HG03565 (cell line): ENCODE measurements at regions not wholly inside any gene's neighbourhood (a gene's known extent, or its start where the extent isn't known, plus 50 kb on each side); places are given as distances from the start of the nearest gene placed in this dataset.

Experiments used
- ATAC-seq: cut with Tn5 transposase; IDR thresholded peaks from one replicate; pipeline ENCODE4 v1.9.1; 2021; ENCODE audit warnings: mild to moderate bottlenecking, moderate library complexity; ENCODE audit not compliant: unreplicated experiment

DNA sequence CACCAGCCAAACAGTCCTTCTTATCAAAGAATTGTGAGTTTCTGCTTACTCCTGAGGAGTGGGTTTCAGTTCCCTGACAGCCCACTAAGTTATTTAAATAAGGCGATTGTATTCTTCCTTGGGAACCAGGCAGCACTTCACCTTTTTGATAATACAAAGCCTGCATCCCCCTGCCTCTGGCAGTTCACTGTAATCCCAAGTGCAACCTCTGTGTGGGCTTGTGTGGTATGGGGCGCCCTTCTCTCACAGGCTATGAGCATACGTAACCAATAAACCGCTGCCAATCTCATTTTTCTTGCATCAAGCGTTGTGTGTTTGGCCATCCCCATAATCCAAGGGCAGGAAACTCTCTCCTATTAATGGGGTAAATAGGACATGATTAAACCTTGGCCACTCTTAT lies 1025.6 kb downstream of the NSUN3 start:
- no peak for ATAC-seq

DNA sequence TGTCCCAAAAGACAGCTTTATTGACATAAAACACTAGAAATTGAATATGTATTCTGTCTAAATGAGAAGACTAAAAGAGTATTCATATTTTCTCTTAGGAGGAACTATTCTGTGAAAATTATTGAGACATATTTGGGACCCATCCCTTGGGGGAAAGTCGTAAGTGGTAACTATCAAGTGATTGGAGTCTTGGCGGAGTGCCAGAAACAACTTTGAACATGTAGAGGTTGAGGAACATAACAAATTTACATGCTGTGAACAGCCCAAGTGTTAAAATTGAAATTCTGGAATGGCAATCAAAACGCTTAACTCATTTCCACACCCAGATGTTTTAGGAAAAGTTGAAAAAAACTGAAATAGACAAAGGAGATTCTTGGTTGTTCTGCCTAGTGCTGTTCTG lies 1034.6 kb downstream of the NSUN3 start:
- ATAC-seq: no peak

DNA sequence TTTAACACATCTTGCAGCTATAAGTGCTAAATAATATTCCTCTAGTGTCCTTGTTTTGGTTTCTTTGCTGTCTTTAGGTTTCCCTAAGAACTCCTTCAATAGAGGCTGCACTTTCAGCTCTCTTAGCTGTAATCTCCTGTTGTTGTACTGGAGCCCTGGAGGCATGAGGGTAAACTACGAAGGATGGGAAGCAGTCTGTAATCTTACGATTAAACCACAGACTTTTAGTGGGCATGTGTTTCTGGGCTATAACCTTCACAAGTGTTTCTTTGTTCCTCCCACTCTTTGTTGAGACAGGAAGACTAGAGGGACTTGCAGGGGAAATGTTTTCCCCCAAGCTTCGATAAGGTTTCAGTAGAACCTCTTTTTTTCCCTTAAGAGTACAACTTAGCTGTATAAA lies 1058.1 kb downstream of the NSUN3 start:
- no peak for ATAC-seq

DNA sequence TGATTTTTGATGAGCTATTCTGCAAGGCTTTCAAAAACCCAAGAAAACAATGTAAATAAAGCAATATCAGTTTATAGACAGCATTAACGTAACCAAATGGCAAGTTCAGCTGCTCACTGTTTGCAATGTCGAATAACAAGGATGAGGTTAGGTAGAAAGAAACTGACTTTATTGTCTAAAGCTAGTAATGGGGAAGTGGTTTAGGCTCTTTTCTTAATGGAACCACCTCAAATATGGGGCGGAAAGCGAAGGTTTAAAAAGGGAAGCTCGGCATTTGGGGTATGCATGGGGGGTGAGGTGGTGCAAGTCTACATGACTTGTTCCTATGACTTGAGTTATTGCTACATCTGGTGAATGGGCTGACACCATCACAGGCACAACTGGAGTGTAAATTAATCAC lies 1060.2 kb downstream of the NSUN3 start:
- no peak for ATAC-seq

DNA sequence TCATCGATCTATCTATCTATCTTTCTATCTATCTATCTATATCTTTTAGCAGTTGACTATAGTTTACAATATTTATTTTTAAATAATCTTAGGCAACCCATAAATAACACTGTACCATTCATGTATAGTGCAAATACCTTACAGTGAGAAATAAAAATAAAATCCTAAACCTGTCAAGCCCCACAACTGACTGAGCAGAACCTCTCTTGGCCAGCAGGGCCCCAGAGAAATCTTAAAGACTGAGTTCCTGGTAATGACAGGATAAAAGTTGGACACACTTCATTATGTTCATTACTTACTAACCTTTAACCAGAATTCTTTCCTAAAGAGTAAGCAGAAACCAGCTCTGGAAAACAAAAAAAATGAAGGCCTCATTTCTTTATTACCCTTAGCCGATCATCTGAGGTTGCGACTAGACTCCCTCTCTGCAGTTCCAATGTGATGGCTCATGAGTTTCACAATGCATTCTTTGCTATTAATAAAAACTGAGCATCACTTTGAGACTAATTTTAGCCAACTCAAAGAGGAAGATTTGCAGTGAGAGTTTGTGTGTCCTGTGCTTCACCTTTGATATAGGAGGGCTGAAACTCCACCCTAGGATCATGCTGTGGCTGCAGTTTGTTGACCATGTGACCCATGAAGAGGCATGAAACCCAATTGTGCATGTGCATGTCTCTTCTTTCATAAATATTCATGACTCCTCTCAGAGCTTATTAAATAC lies 1072.0 kb downstream of the NSUN3 start:
- ATAC-seq: no peak

DNA sequence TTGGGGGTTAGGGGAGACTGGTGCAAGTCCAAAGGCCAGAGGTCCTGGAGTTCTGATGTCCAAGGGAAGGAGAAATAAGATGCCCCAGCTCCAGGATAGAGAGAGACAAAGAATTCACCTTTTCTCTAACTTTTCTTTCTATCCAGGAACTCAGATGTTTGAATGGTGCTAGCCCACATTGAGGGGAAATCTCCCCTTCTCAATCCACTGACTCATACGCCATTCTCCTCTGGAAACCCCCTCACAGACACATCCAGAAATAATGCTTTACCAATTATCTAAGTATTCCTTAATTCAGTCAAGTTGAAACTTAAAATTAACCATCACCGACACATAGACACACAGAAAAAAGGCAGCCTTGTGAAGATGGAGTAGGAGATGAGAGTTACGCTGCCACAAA lies 1085.2 kb downstream of the NSUN3 start:
- ATAC-seq: no peak

DNA sequence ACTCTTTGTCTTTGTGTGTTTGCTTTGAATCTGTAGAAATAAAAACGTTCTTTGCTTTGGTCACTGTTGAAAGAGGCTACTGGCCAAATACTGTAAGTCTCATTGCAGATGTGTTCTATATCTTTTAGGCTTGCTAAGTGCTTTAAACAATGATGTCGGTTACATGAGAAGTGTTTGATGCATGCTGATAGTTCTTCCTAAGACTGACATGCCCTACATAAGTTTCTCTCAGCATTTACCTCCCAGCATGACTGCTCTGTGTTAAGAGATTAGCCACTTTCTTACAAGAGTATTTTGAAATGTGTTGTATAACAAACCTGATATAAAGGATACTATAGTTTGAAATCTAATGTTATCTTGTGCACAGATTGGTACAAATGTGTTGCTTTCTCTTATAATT lies 1088.7 kb downstream of the NSUN3 start:
- no peak for ATAC-seq

DNA sequence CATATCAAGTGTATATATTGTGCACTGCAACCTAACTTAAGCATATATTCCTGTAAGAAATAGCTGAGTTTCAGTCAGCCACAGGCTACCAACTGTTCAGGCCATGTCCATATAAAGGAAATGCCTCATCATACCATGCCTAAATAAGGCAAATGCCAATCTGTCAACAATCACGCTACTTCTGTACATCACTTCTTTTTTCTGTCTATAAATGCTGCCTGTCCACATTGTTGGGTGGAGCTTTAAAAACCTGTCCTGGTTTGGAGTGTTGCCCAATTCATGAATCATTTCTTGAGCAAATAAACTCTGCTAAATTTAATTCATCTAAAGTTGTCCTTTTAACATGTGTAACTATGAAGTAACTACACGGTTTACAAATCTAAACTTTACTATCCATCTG lies 1091.9 kb downstream of the NSUN3 start:
- no peak for ATAC-seq

DNA sequence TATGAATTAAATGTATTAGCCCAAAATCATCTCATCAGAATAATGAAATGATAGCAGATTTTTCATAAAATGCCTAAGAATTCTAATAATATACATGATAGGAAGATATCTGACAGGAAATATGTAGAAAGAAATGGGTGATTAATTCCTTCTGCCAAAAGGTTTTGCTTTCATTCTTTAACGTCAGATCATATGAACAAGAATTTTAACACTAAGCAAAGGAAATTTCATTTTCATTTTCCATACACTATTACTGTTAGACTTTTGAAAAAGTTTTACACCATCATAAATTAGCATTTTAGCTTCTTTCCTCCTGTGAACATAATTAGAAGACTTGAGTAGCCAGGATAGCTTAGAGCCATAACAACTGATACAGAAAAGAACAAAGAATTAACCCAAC lies 1099.9 kb downstream of the NSUN3 start:
- no peak for ATAC-seq

GRCh38 chr3:95167748-95168147 lies 1104.9 kb downstream of the NSUN3 start:
- no peak for ATAC-seq

GRCh38 chr3:95168526-95168925 lies 1105.7 kb downstream of the NSUN3 start:
- ATAC-seq: no peak

DNA sequence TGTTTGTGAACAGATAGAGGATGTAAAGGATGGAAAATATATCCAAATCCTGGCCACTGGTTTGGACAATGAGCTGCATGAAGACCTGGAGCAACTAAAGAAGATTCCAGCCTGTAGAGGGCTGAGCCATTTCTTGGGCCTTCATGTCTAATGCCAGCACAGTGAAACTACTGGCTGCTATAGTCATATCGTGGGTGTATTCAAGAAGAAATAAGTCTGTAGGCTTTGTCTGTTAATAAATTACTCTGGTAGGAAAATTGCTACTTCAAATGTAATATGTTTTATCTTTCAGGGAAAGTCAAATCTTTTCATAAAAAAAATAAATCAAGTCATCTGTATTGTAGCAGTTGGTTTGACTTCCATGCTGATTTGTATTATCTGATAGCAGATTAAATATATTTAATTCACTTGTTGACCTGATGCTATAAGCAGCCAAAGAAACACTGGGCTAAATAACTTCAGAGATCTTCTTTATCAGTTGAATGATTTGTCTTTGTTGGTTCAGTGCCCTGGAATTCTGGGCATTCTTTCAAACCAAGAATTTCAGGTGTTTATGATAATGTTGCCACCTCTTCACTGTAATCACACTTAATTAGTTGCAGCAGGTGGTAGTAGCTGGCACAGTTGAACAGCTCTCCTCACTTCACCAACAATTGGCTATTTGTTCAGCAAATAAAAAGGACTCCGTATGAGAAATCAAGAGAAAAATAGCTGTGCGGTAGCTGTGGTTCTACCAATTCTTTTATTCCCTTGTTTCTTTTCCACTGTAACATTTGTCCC lies 1109.5 kb downstream of the NSUN3 start:
- no peak for ATAC-seq

DNA sequence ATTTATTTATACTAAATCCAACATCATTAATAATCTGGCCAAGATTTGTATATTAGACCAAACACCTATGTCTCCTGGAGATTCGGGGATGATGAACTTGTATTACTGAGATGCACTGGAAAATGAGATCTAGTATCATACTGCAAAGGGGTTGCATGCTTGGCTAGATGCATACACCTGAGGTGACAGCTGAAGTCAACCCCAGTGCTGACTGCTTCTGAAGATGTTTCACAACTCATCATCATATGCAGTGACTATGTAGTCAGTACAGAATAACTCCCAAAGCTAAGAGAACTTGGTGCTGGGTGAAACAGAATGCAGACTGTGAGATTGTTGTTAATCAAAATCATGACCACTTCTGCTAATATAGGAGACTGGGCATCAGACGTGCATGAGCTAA lies 1114.2 kb downstream of the NSUN3 start:
- ATAC-seq: no peak

GRCh38 chr3:95184038-95184437 lies 1121.2 kb downstream of the NSUN3 start:
- no peak for ATAC-seq

DNA sequence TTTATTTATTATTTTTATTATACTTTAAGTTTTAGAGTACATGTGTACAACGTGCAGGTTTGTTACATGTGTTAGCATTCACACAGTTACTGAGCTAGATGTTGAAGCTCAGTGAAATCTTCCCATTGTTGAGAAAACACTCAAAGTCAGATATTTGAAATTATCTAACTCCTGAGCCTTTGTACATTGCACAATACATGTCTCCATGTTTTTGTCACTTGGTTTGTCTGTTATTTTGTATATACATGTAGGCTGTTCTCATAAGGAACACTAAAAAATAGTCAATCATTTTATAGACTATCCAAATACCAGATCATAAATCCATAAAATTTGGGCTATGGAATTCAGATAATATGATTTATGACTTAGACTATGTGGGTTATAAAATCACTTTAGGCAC lies 1126.5 kb downstream of the NSUN3 start:
- no peak for ATAC-seq

GRCh38 chr3:95197661-95198060 lies 1134.8 kb downstream of the NSUN3 start:
- no peak for ATAC-seq

- no peak for ATAC-seq
These were observed 1137.5 kb downstream of the NSUN3 start for GRCh38 chr3:95200384-95200783.

DNA sequence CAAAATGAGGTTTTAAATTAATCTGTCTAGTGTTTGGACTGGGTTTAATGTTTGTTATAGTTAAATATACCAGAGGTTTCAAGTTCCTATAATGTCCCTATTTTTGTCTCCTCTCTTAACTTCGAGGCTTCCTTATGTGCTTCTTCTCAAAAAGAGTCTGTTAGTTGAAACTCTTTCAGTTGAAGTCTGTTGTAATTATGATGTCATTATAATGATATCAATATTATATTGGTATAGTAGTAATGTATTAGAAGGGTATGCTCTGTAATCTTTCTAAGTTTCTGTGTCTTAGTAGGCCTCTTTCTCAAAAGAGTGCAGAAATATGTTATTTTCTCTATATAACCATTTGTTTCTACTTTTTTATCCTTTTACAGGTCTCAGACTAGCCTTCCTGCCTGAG lies 1148.0 kb downstream of the NSUN3 start:
- ATAC-seq: no peak

- no peak for ATAC-seq
These were observed 1149.3 kb downstream of the NSUN3 start for GRCh38 chr3:95212117-95212516.

DNA sequence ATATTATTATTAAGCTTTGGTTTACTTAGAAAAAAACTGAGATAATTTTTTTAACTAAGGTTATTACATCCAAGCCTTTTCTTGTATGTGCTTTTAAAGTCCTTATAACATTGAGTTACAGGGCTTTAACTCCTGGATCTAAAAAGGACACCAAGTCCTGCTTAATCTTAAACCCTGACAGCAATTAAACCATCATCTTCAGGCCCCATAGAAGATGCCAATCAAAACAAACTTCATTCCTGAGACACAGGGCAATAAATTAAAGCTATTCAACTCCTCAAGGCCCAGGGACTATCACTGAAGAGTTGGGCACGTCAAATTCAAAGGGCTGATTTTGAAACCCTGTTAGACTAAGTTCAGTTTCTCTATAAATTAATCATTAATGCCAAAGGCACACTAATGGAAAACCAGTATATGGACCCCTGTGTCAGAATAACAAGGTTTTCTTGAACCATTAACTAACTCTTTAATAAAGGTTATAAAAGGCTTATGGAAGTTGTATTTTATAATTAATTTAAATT lies 1152.6 kb downstream of the NSUN3 start:
- no peak for ATAC-seq

DNA sequence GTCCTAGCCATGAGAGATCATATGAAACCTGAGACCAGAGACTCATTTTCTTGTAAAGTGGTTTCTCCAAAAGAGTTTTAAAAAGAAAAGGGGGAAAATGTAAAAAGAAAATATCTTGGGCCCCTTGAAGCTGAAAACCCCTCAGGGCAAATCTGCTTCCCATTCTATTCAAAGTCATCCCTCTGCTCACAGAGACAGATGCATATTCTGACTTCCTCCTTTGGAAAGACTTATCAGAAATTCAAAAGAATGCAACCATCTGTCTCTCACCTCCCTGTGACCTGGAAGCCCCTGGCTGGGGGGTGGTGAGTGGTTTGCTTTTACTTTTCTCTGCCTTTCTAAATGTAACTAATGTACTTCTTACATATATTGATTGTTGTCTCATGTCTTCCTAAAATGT lies 1154.8 kb downstream of the NSUN3 start:
- no peak for ATAC-seq

- no peak for ATAC-seq
These were observed 1155.6 kb downstream of the NSUN3 start for GRCh38 chr3:95218484-95218883.
